Activated CD8-positive, alpha-beta memory T cell treated with anti-CD3 and anti-CD28 coated beads, Interleukin-2, amount 50 U/mL, for 1 hour (primary cell): ENCODE measurements at regions not wholly inside any gene's neighbourhood (a gene's known extent, or its start where the extent isn't known, plus 50 kb on each side); places are given as distances from the start of the nearest gene placed in this dataset.
"Not testable (repeated sequence)": the region's sequence is repeated elsewhere in the genome, so short reads cannot be mapped to it uniquely, and the experiment has no call there.

Experiments
- DNase-seq: peaks from one replicate; pipeline ENCODE4 v3.0.0-alpha.2; 2020; ENCODE audit errors: extremely low read depth

- DNase-seq, result no peak
Observed at GRCh38 chr6:27161115-27161514, 86.4 kb upstream of the PRSS16 start.

- DNase-seq, result no peak
Observed at GRCh38 chr6:27161603-27161945, 85.9 kb upstream of the PRSS16 start.

- DNase-seq, result no peak
Observed at GRCh38 chr6:27161946-27162603, 85.4 kb upstream of the PRSS16 start.

- DNase-seq, result no peak
Observed at GRCh38 chr6:27163834-27164233, 83.7 kb upstream of the PRSS16 start.

- DNase-seq, result no peak
Observed at GRCh38 chr6:27168108-27168507, 79.4 kb upstream of the PRSS16 start.

GRCh38 chr6:27168586-27169443 lies 78.7 kb upstream of the PRSS16 start:
- no peak for DNase-seq

GRCh38 chr6:27172524-27173231 lies 74.8 kb upstream of the PRSS16 start:
- DNase-seq, result not testable (repeated sequence)

GRCh38 chr6:27173232-27173601 lies 74.3 kb upstream of the PRSS16 start:
- DNase-seq, result not testable (repeated sequence)

- DNase-seq, result no peak
Observed at GRCh38 chr6:27174958-27175357, 72.5 kb upstream of the PRSS16 start.

- no peak for DNase-seq
Observed at GRCh38 chr6:27176096-27176495, 71.4 kb upstream of the PRSS16 start.

- DNase-seq, result no peak
Observed at GRCh38 chr6:27176523-27177484, 70.7 kb upstream of the PRSS16 start.

GRCh38 chr6:27177485-27178406 lies 69.8 kb upstream of the PRSS16 start:
- DNase-seq, result no peak

- no peak for DNase-seq
Observed at GRCh38 chr6:27178407-27178730, 69.1 kb upstream of the PRSS16 start.

GRCh38 chr6:27178860-27179259 lies 68.6 kb upstream of the PRSS16 start:
- no peak for DNase-seq

- DNase-seq, result no peak
Observed at GRCh38 chr6:27183060-27183832, 64.3 kb upstream of the PRSS16 start.

- no peak for DNase-seq
Observed at GRCh38 chr6:27187231-27188060, 60.1 kb upstream of the PRSS16 start.

- no peak for DNase-seq
Observed at GRCh38 chr6:27188061-27188884, 59.2 kb upstream of the PRSS16 start.

- DNase-seq, result no peak
Observed at GRCh38 chr6:27188885-27189418, 58.5 kb upstream of the PRSS16 start.
